A549 (cell line): ENCODE measurements at regions not wholly inside any gene's neighbourhood (a gene's known extent, or its start where the extent isn't known, plus 50 kb on each side); places are given as distances from the start of the nearest gene placed in this dataset.

Experiments
- EP300 ChIP-seq, 2 experiments: fragments of >200 bp; sonication (Bioruptor Twin); formaldehyde crosslinking; IDR thresholded peaks; 2 replicates in 1 of 2; 3 replicates in 1 of 2; pipeline ENCODE4 v1.6.1; 2016 to 2017
- TF ChIP-seq, protein P1 (sequence below): fragments of >200 bp; sonication (Bioruptor Twin); formaldehyde crosslinking; IDR thresholded peaks from 3 replicates; pipeline ENCODE4 v1.5.1; 2016
- TF ChIP-seq, protein P2 (sequence below): fragments of 450-650 bp; IDR thresholded peaks from 2 replicates; pipeline ENCODE4 v1.6.1; 2014; ENCODE audit warnings: antibody characterized with exemption

DNA sequence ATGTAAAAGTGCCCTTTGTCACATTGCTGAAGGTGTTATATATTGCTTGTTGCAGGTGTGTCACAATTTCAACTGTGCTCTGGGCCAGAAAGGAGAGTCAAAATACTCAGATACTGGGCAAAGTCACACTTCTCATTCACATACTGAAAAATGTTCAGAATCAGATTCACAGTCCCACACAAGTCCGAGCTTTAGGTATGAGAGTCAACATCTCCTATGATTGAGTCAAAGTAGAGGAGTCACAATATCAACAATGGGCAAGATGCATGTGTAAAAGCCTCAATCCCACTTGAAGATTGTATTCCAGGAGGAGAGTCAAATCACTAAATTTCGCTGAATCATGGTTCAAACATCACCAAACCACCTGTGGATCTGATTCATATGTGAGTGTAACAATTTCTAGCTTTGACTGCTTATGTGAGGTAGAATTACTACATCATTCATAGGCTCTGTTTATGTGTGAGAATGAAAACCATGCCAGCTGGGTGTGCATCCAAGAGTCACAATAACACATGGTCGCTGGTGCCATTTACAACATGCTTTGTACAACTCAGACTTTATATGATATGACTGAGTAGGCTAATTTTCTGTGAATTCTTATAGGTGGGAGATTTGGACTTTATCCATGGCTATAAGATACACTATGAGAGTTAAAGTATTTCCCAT is 1039.8 kb upstream of the AMELY start:
- TF ChIP-seq, protein P1, sequence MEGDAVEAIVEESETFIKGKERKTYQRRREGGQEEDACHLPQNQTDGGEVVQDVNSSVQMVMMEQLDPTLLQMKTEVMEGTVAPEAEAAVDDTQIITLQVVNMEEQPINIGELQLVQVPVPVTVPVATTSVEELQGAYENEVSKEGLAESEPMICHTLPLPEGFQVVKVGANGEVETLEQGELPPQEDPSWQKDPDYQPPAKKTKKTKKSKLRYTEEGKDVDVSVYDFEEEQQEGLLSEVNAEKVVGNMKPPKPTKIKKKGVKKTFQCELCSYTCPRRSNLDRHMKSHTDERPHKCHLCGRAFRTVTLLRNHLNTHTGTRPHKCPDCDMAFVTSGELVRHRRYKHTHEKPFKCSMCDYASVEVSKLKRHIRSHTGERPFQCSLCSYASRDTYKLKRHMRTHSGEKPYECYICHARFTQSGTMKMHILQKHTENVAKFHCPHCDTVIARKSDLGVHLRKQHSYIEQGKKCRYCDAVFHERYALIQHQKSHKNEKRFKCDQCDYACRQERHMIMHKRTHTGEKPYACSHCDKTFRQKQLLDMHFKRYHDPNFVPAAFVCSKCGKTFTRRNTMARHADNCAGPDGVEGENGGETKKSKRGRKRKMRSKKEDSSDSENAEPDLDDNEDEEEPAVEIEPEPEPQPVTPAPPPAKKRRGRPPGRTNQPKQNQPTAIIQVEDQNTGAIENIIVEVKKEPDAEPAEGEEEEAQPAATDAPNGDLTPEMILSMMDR = no peak
- no peak for TF ChIP-seq EP300 (IDR thresholded peaks at IDR 0.05)
- TF ChIP-seq, protein P2, sequence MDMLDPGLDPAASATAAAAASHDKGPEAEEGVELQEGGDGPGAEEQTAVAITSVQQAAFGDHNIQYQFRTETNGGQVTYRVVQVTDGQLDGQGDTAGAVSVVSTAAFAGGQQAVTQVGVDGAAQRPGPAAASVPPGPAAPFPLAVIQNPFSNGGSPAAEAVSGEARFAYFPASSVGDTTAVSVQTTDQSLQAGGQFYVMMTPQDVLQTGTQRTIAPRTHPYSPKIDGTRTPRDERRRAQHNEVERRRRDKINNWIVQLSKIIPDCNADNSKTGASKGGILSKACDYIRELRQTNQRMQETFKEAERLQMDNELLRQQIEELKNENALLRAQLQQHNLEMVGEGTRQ = no peak
